Upper lobe of right lung (tissue), 1 donor: ENCODE measurements at regions not wholly inside any gene's neighbourhood (a gene's known extent, or its start where the extent isn't known, plus 50 kb on each side); places are given as distances from the start of the nearest gene placed in this dataset.

Source experiments
- ATAC-seq: fragments of 200-7000 bp; cut with Tn5 transposase; one replicate; pipeline ENCODE4 v1.9.1; 2020; ENCODE audit warnings: mild to moderate bottlenecking, moderate library complexity
- DNase-seq: peaks from one replicate; pipeline ENCODE4 v3.0.0-alpha.2; 2020
- H3K27ac ChIP-seq: fragments of 200-600 bp; one replicate; pipeline ENCODE4 v1.8.0; 2022
- H3K27me3 ChIP-seq: fragments of 200-600 bp; one replicate; pipeline ENCODE4 v1.8.0; 2022; ENCODE audit warnings: mild to moderate bottlenecking
- H3K36me3 ChIP-seq: fragments of 200-600 bp; one replicate; pipeline ENCODE4 v1.8.0; 2022
- H3K4me1 ChIP-seq: fragments of 200-600 bp; one replicate; pipeline ENCODE4 v1.8.0; 2022
- H3K4me3 ChIP-seq: fragments of 200-600 bp; one replicate; pipeline ENCODE4 v1.8.0; 2022; ENCODE audit warnings: mild to moderate bottlenecking
- H3K9me3 ChIP-seq: fragments of 200-600 bp; one replicate; pipeline ENCODE4 v1.8.0; 2022
- CTCF ChIP-seq: fragments of 200-600 bp; IDR thresholded peaks from one replicate; pipeline ENCODE4 v1.8.0; 2022; ENCODE audit warnings: antibody characterized with exemption
- intact Hi-C: fragments of 100-400 bp; cut with DNase I; formaldehyde crosslinking; loops from one replicate; pipeline ENCODE4 v1.11.0; 2022
- donor health status: DM: no; HTN: yes; CAD: no; lungs with severe emphysema.

GRCh38 chr4:23401572-23401971 is 488.3 kb downstream of the PPARGC1A start:
- Histone ChIP-seq H3K4me3 (no peak overlapping the region), H3K4me1 (no peaks in the 10 kb centered on the region), H3K27me3 (no peaks in the 10 kb centered on the region), H3K36me3 (no peaks in the 10 kb centered on the region), H3K9me3 (no peaks in the 10 kb centered on the region), H3K27ac (no peak overlapping the region)
- ATAC-seq: no peak
- intact Hi-C loops: no loop called here
- no peak for TF ChIP-seq CTCF
- no peak for DNase-seq

- intact Hi-C loops: no loop called here
- no peaks in the 10 kb centered on the region for H3K4me1 ChIP-seq
- H3K9me3 ChIP-seq: no peaks in the 10 kb centered on the region
- TF ChIP-seq CTCF: no peak
- no peak overlapping the region for H3K4me3 ChIP-seq
- H3K36me3 ChIP-seq: no peaks in the 10 kb centered on the region
- no peak for ATAC-seq
- no peak overlapping the region for H3K27ac ChIP-seq
- H3K27me3 ChIP-seq: no peaks in the 10 kb centered on the region
- no peak for DNase-seq
These were observed 496.9 kb downstream of the PPARGC1A start for GRCh38 chr4:23392860-23393458.

GRCh38 chr4:23390246-23390645 is 499.6 kb downstream of the PPARGC1A start:
- no peak overlapping the region for H3K4me3 ChIP-seq
- H3K4me1 ChIP-seq: no peaks in the 10 kb centered on the region
- ATAC-seq: no peak
- H3K9me3 ChIP-seq: no peaks in the 10 kb centered on the region
- no peak overlapping the region for H3K27ac ChIP-seq
- no peak for TF ChIP-seq CTCF
- H3K27me3 ChIP-seq: no peaks in the 10 kb centered on the region
- intact Hi-C loops: no loop called here
- no peak for DNase-seq
- H3K36me3 ChIP-seq: no peaks in the 10 kb centered on the region

GRCh38 chr4:23388699-23389395 is 501.0 kb downstream of the PPARGC1A start:
- intact Hi-C loops: no loop called here
- Histone ChIP-seq H3K36me3 (no peaks in the 10 kb centered on the region), H3K4me3 (no peak overlapping the region), H3K27me3 (no peaks in the 10 kb centered on the region), H3K4me1 (no peaks in the 10 kb centered on the region), H3K27ac (no peak overlapping the region), H3K9me3 (no peaks in the 10 kb centered on the region)
- ATAC-seq: no peak
- TF ChIP-seq CTCF: no peak
- DNase-seq: no peak

GRCh38 chr4:23388255-23388654 is 501.6 kb downstream of the PPARGC1A start:
- Histone ChIP-seq H3K27me3 (no peaks in the 10 kb centered on the region), H3K4me1 (no peaks in the 10 kb centered on the region), H3K27ac (no peak overlapping the region), H3K9me3 (no peaks in the 10 kb centered on the region), H3K4me3 (no peak overlapping the region), H3K36me3 (no peaks in the 10 kb centered on the region)
- no peak for TF ChIP-seq CTCF
- ATAC-seq (no peak), DNase-seq (no peak)
- intact Hi-C loops: no loop called here
